Right lobe of liver (tissue), 6 donors: ENCODE measurements at regions not wholly inside any gene's neighbourhood (a gene's known extent, or its start where the extent isn't known, plus 50 kb on each side); places are given as distances from the start of the nearest gene placed in this dataset.

Experiments used
- ATAC-seq, 4 donors: fragments of 200-7000 bp; cut with Tn5 transposase; one replicate each; pipeline ENCODE4 v1.9.1; 2020; ENCODE audit warnings: mild to moderate bottlenecking in 4 of 4, moderate library complexity in 4 of 4
- DNase-seq, 3 donors: peaks; one replicate each; pipeline ENCODE4 v3.0.0-alpha.2; 2020
- H3K27ac ChIP-seq, 3 donors: fragments of 200-600 bp; one replicate each; pipeline ENCODE4 v1.8.0; 2022
- H3K27me3 ChIP-seq, 2 donors: fragments of 200-600 bp; one replicate each; pipeline ENCODE4 v1.8.0; 2022
- H3K36me3 ChIP-seq, 4 donors: fragments of 200-600 bp; sonication (generic) in 1 of 4; one replicate each; pipeline versions ENCODE4 v1.5.1 to v1.8.0; 2017 to 2022; ENCODE audit warnings: control low read depth in 1 of 4
- H3K4me1 ChIP-seq, 4 donors: fragments of 200-600 bp; sonication (generic) in 1 of 4; one replicate each; pipeline versions ENCODE4 v1.5.1 to v1.8.0; 2017 to 2022; ENCODE audit warnings: control low read depth in 1 of 4
- H3K4me3 ChIP-seq, 3 donors: fragments of 200-600 bp; one replicate each; pipeline ENCODE4 v1.8.0; 2022
- H3K9me3 ChIP-seq, 4 donors: fragments of 200-600 bp; sonication (generic) in 1 of 4; one replicate each; pipeline versions ENCODE4 v1.5.1 to v1.8.0; 2017 to 2022; ENCODE audit warnings: control low read depth in 1 of 4
- CTCF ChIP-seq, 4 donors: fragments of 200-600 bp in 3 of 4; fragments of 450-650 bp in 1 of 4; IDR thresholded peaks; one replicate each; pipeline versions ENCODE4 v1.5.1 to v1.8.0; 2016 to 2022; ENCODE audit warnings: antibody characterized with exemption in 4 of 4, mild to moderate bottlenecking in 2 of 4
- POLR2A ChIP-seq: fragments of 450-650 bp; IDR thresholded peaks from one replicate; pipeline ENCODE4 v1.6.1; 2017; ENCODE audit warnings: antibody characterized with exemption, mild to moderate bottlenecking
- WGBS: methylation state at CpG from one replicate; pipeline ENCODE4 v1.1.6; 2018; ENCODE audit warnings: low coverage, low lambda C conversion rate; ENCODE audit not compliant: insufficient coverage; ENCODE audit errors: missing lambda C conversion rate; 5-methylcytosine and 5-hydroxymethylcytosine counted together
- intact Hi-C, 2 donors: fragments of 100-400 bp; cut with DNase I; formaldehyde crosslinking; loops; one replicate each; pipeline versions ENCODE4 v1.11.2 to v1.14.1; 2022
- donor health status: DM: no; HTN: yes; CAD: no.
- donor health status: DM: no; HTN: no; CAD: no.
- donor health status: DM: no; HTN: no; CAD: no.
- donor health status: DM: no; HTN: yes; CAD: no.
- donor health status: DM: no; HTN: yes; CAD: no.

DNA sequence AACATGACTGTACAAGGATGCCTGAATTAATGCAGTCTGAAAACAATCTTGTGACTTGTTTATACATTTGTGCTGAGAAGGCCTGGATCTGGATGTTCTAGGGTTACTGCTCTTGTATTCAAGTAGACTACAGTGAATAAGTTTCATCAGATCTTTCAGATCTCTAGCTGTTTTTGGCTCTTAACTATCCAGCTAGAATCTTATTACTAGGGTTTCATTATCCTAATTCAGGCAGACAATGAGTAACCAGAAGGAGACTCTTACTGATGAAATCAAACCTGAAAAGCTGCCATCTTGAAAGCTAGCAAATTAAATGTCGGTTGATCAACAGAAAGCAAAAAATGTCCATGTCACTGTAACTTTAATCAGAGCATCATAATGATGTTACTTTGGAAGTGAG lies 112.5 kb upstream of the KCNK2 start:
- intact Hi-C loops = no loop called here
- no peaks in the 10 kb centered on the region for H3K9me3 ChIP-seq
- DNase-seq = no peak
- H3K4me3 ChIP-seq = no peak overlapping the region
- no peaks in the 10 kb centered on the region for H3K36me3 ChIP-seq
- no peaks in the 10 kb centered on the region for H3K4me1 ChIP-seq
- WGBS = 53% methylated on average over 1 of the region's 1 CpG
- TF ChIP-seq CTCF (IDR thresholded peaks at IDR 0.05) (no peak), POLR2A (no peak)
- no peak overlapping the region for H3K27ac ChIP-seq
- H3K27me3 ChIP-seq = no peaks in the 10 kb centered on the region
- no peak for ATAC-seq

GRCh38 chr1:214971071-214971470 lies 111.5 kb upstream of the KCNK2 start:
- intact Hi-C loops = no loop called here
- no peak for DNase-seq
- H3K36me3 ChIP-seq = peaks cover 0 to 3% (median 0%) of the 10 kb centered on the region in 4 donors
- no peak overlapping the region for H3K4me3 ChIP-seq
- no peak overlapping the region for H3K27ac ChIP-seq
- ATAC-seq = no peak
- H3K9me3 ChIP-seq = no peaks in the 10 kb centered on the region
- no peaks in the 10 kb centered on the region for H3K4me1 ChIP-seq
- TF ChIP-seq CTCF (IDR thresholded peaks at IDR 0.05) (no peak), POLR2A (no peak)
- 19% methylated on average over 2 of the region's 2 CpGs for WGBS
- H3K27me3 ChIP-seq = no peaks in the 10 kb centered on the region

GRCh38 chr1:214974002-214974401 lies 108.5 kb upstream of the KCNK2 start:
- Histone ChIP-seq H3K27me3 (no peaks in the 10 kb centered on the region), H3K4me1 (no peaks in the 10 kb centered on the region), H3K4me3 (no peak overlapping the region), H3K27ac (no peak overlapping the region), H3K36me3 (peaks cover 0 to 3% (median 0%) of the 10 kb centered on the region in 4 donors), H3K9me3 (no peaks in the 10 kb centered on the region)
- no peak for DNase-seq
- intact Hi-C loops = no loop called here
- ATAC-seq = no peak
- WGBS = 38% methylated on average over 1 of the region's 2 CpGs
- TF ChIP-seq CTCF (IDR thresholded peaks at IDR 0.05) (no peak), POLR2A (no peak)

- no peaks in the 10 kb centered on the region for H3K4me1 ChIP-seq
- no peak overlapping the region for H3K27ac ChIP-seq
- 33% methylated on average over 5 of the region's 5 CpGs for WGBS
- H3K36me3 ChIP-seq = peaks cover 0 to 3% (median 0%) of the 10 kb centered on the region in 4 donors
- no peak for TF ChIP-seq POLR2A
- no peak for TF ChIP-seq CTCF (IDR thresholded peaks at IDR 0.05)
- intact Hi-C loops = no loop called here
- ATAC-seq (no peak), DNase-seq (no peak)
- no peaks in the 10 kb centered on the region for H3K27me3 ChIP-seq
- no peak overlapping the region for H3K4me3 ChIP-seq
- H3K9me3 ChIP-seq = no peaks in the 10 kb centered on the region
Observed at GRCh38 chr1:214976665-214977064, 105.9 kb upstream of the KCNK2 start.

DNA sequence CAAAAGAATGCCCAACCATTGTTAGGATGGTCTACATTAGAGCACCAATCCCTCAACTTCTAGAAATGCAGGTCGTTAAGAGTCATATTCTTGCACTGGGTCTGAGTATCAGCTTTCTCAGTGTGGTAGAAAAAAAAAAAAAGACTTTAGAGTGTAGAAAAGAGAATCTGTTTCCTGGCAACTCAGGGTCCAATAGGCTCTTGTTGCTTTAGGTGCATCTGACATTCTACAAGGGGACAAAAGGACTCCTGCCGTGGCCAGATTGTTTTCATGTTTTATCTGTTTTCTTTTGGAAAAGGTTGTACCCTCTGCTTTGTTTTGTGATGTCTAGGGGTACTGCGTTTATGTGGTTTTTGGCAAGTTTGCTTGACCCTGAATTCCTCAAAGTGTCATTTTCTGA lies 105.4 kb upstream of the KCNK2 start:
- DNase-seq = no peak

More for the DNA sequence above, 105.4 kb upstream of the KCNK2 start:
- H3K9me3 ChIP-seq = no peaks in the 10 kb centered on the region
- ATAC-seq = no peak
- WGBS = 35% methylated on average over 3 of the region's 3 CpGs
- H3K27ac ChIP-seq = no peak overlapping the region
- TF ChIP-seq CTCF (IDR thresholded peaks at IDR 0.05) = no peak
- TF ChIP-seq POLR2A = no peak
- H3K4me1 ChIP-seq = no peaks in the 10 kb centered on the region
- H3K36me3 ChIP-seq = peaks cover 0 to 3% (median 0%) of the 10 kb centered on the region in 4 donors
- no peaks in the 10 kb centered on the region for H3K27me3 ChIP-seq
- intact Hi-C loops = no loop called here
- H3K4me3 ChIP-seq = no peak overlapping the region
